HG03095 (cell line): ENCODE measurements at regions not wholly inside any gene's neighbourhood (a gene's known extent, or its start where the extent isn't known, plus 50 kb on each side); places are given as distances from the start of the nearest gene placed in this dataset.

ENCODE experiments used
- ATAC-seq: cut with Tn5 transposase; IDR thresholded peaks from one replicate; pipeline ENCODE4 v1.9.1; 2021; ENCODE audit warnings: moderate library complexity; ENCODE audit not compliant: unreplicated experiment

GRCh38 chr3:109897734-109898133 is 560.4 kb upstream of the DPPA4 start:
- ATAC-seq = no peak

GRCh38 chr3:109899925-109900324 is 562.6 kb upstream of the DPPA4 start:
- ATAC-seq = no peak

GRCh38 chr3:109900783-109901182 is 563.4 kb upstream of the DPPA4 start:
- ATAC-seq = no peak

- no peak for ATAC-seq
These were observed 565.2 kb upstream of the DPPA4 start for GRCh38 chr3:109902549-109902948.

- ATAC-seq = no peak
These were observed 565.8 kb upstream of the DPPA4 start for GRCh38 chr3:109903100-109903499.

- ATAC-seq = no peak
These were observed 573.4 kb upstream of the DPPA4 start for GRCh38 chr3:109910772-109911171.

GRCh38 chr3:109918740-109919139 is 581.4 kb upstream of the DPPA4 start:
- no peak for ATAC-seq

- ATAC-seq = no peak
These were observed 583.4 kb upstream of the DPPA4 start for GRCh38 chr3:109920749-109921148.

- ATAC-seq = no peak
These were observed 584.2 kb upstream of the DPPA4 start for GRCh38 chr3:109921509-109921908.

- no peak for ATAC-seq
These were observed 585.5 kb upstream of the DPPA4 start for GRCh38 chr3:109922856-109923255.

- no peak for ATAC-seq
These were observed 586.1 kb upstream of the DPPA4 start for GRCh38 chr3:109923431-109923830.

GRCh38 chr3:109924196-109924595 is 586.9 kb upstream of the DPPA4 start:
- no peak for ATAC-seq

- ATAC-seq = no peak
These were observed 589.0 kb upstream of the DPPA4 start for GRCh38 chr3:109926376-109926775.

- ATAC-seq = no peak
These were observed 589.8 kb upstream of the DPPA4 start for GRCh38 chr3:109927161-109927560.

GRCh38 chr3:109927726-109928125 is 590.4 kb upstream of the DPPA4 start:
- ATAC-seq = no peak

GRCh38 chr3:109930582-109930981 is 593.2 kb upstream of the DPPA4 start:
- no peak for ATAC-seq

- no peak for ATAC-seq
These were observed 596.2 kb upstream of the DPPA4 start for GRCh38 chr3:109933576-109933975.

GRCh38 chr3:109939817-109940216 is 602.5 kb upstream of the DPPA4 start:
- no peak for ATAC-seq

- no peak for ATAC-seq
These were observed 605.8 kb upstream of the DPPA4 start for GRCh38 chr3:109943181-109943580.

- ATAC-seq = no peak
These were observed 607.5 kb upstream of the DPPA4 start for GRCh38 chr3:109944836-109945235.

GRCh38 chr3:109952924-109953323 is 615.6 kb upstream of the DPPA4 start:
- no peak for ATAC-seq

GRCh38 chr3:109963831-109964230 is 626.5 kb upstream of the DPPA4 start:
- ATAC-seq = no peak

GRCh38 chr3:109973733-109974132 is 636.4 kb upstream of the DPPA4 start:
- no peak for ATAC-seq

- ATAC-seq = no peak
These were observed 640.6 kb upstream of the DPPA4 start for GRCh38 chr3:109977897-109978296.
